ENCODE measurements at regions not wholly inside any gene's neighbourhood (a gene's known extent, or its start where the extent isn't known, plus 50 kb on each side); places are given as distances from the start of the nearest gene placed in this dataset.
"Not testable (repeated sequence)": the region's sequence is repeated elsewhere in the genome, so short reads cannot be mapped to it uniquely, and the experiment has no call there.

- H3K9me3 Mint-ChIP-seq = peaks cover 78 to 83% of the 10 kb centered on the region in 2 experiments
- WGBS (ENCODE audit: extremely low coverage, insufficient read length, low lambda C conversion rate) = no CpG with 5 or more reads among the region's 1 CpG
- not testable (repeated sequence) for H3K14ac ChIP-seq (ENCODE audit: insufficient read depth, low read length)
These were observed 183.9 kb downstream of the MSN start for GRCh38 chrX:65851306-65851705.

DNA sequence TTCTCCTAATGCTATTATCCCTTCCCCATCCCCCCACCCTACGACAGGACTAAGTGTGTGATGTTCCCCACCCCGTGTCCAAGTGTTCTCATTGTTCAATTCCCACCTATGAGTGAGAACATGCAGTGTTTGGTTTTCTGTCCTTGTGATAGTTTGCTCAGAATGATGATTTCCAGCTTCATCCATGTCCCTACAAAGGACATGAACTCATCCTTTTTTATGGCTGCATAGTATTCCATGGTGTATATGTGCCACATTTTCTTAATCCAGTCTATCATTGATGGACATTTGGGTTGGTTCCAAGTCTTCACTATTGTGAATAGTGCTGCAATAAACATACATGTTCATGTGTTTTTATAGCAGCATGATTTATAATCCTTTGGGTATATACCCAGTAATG is 183.4 kb downstream of the MSN start:
- H3K36me3 Mint-ChIP-seq (ENCODE audit: insufficient read depth in 1 of 3, low read depth in 3 of 3) = peaks cover 4 to 14% (median 5%) of the 10 kb centered on the region in 3 experiments; a peak in 5 of 7 replicates
- not testable (repeated sequence) for H3K27me3 Mint-ChIP-seq (ENCODE audit: low read depth); H4K91ac ChIP-seq (ENCODE audit: insufficient read length, low read depth, low read length)

More at GRCh38 chrX:65851306-65851705, 183.9 kb downstream of the MSN start:
- not testable (repeated sequence) for H3K23me2 ChIP-seq (ENCODE audit: insufficient read length, low read depth, low read length, poor library complexity, severe bottlenecking); H4K91ac ChIP-seq (ENCODE audit: insufficient read length, low read depth, low read length); H3K79me1 ChIP-seq (ENCODE audit: insufficient read depth, low read depth, low read length, poor library complexity, severe bottlenecking); H3K79me2 ChIP-seq (ENCODE audit: insufficient read depth, low read length); H3K4me3 Mint-ChIP-seq; H3K4me1 ChIP-seq (ENCODE audit: insufficient read depth, low read length); H3K9ac ChIP-seq (ENCODE audit: extremely low read depth, insufficient read length, low read length); H3K27ac Mint-ChIP-seq; H2BK5ac ChIP-seq (ENCODE audit: insufficient read length, low read length); H3K4me1 Mint-ChIP-seq; H2BK12ac ChIP-seq (ENCODE audit: insufficient read length, low read depth, low read length); H3K27me3 Mint-ChIP-seq (ENCODE audit: low read depth); H3K18ac ChIP-seq (ENCODE audit: insufficient read length, low read depth, low read length); H3K4me2 ChIP-seq (ENCODE audit: insufficient read depth, insufficient read length, low read length); H2AK5ac ChIP-seq (ENCODE audit: insufficient read length, low read length); DNase-seq; H2BK120ac ChIP-seq (ENCODE audit: low read depth, low read length, poor library complexity, severe bottlenecking); H2BK20ac ChIP-seq (ENCODE audit: low read depth, low read length, poor library complexity, severe bottlenecking); H4K20me1 ChIP-seq (ENCODE audit: control insufficient read depth, insufficient read depth, insufficient read length); H3K4ac ChIP-seq (ENCODE audit: low read depth, low read length); H2BK15ac ChIP-seq (ENCODE audit: low read depth, low read length); H2AFZ ChIP-seq (ENCODE audit: low read length); H3K56ac ChIP-seq (ENCODE audit: insufficient read length, low read depth, low read length); H3K27me3 ChIP-seq (ENCODE audit: insufficient read depth, low read length); H3K23ac ChIP-seq (ENCODE audit: insufficient read length, low read depth, low read length); H4K8ac ChIP-seq (replicated peaks; ENCODE audit: insufficient read length, low read depth, low read length); H3T11ph ChIP-seq (ENCODE audit: low read length); H3K27ac ChIP-seq (ENCODE audit: insufficient read length, low read depth, low read length); H4K5ac ChIP-seq (ENCODE audit: insufficient read length, low read depth, low read length)
- peaks cover 31% of the 10 kb centered on the region for H3K9me3 ChIP-seq (ENCODE audit: control insufficient read depth, low read depth, low read length)
- H3K36me3 Mint-ChIP-seq (ENCODE audit: insufficient read depth in 1 of 3, low read depth in 3 of 3) = peaks cover 4 to 14% (median 5%) of the 10 kb centered on the region in 3 experiments; a peak in 6 of 7 replicates

More for the DNA sequence above, 183.4 kb downstream of the MSN start:
- not testable (repeated sequence) for H4K20me1 ChIP-seq (ENCODE audit: control insufficient read depth, insufficient read depth, insufficient read length); H3K4me2 ChIP-seq (ENCODE audit: insufficient read depth, insufficient read length, low read length); H3K4me3 Mint-ChIP-seq; H3K9ac ChIP-seq (ENCODE audit: extremely low read depth, insufficient read length, low read length); H3K18ac ChIP-seq (ENCODE audit: insufficient read length, low read depth, low read length); H4K5ac ChIP-seq (ENCODE audit: insufficient read length, low read depth, low read length); H3T11ph ChIP-seq (ENCODE audit: low read length); H3K27ac ChIP-seq (ENCODE audit: insufficient read length, low read depth, low read length); H2BK15ac ChIP-seq (ENCODE audit: low read depth, low read length); H3K27ac Mint-ChIP-seq; H3K14ac ChIP-seq (ENCODE audit: insufficient read depth, low read length); H3K23me2 ChIP-seq (ENCODE audit: insufficient read length, low read depth, low read length, poor library complexity, severe bottlenecking); H3K27me3 ChIP-seq (ENCODE audit: insufficient read depth, low read length); H2BK120ac ChIP-seq (ENCODE audit: low read depth, low read length, poor library complexity, severe bottlenecking); H3K56ac ChIP-seq (ENCODE audit: insufficient read length, low read depth, low read length); H2BK12ac ChIP-seq (ENCODE audit: insufficient read length, low read depth, low read length); H4K8ac ChIP-seq (replicated peaks; ENCODE audit: insufficient read length, low read depth, low read length); H2BK20ac ChIP-seq (ENCODE audit: low read depth, low read length, poor library complexity, severe bottlenecking); H3K4me1 Mint-ChIP-seq; H3K79me1 ChIP-seq (ENCODE audit: insufficient read depth, low read depth, low read length, poor library complexity, severe bottlenecking); H2BK5ac ChIP-seq (ENCODE audit: insufficient read length, low read length); H3K79me2 ChIP-seq (ENCODE audit: insufficient read depth, low read length); H3K4me1 ChIP-seq (ENCODE audit: insufficient read depth, low read length); H3K23ac ChIP-seq (ENCODE audit: insufficient read length, low read depth, low read length); H2AK5ac ChIP-seq (ENCODE audit: insufficient read length, low read length); DNase-seq; H3K4ac ChIP-seq (ENCODE audit: low read depth, low read length); H2AFZ ChIP-seq (ENCODE audit: low read length)
- no CpG with 5 or more reads among the region's 2 CpGs for WGBS (ENCODE audit: extremely low coverage, insufficient read length, low lambda C conversion rate)
- H3K9me3 Mint-ChIP-seq = peaks cover 79 to 82% of the 10 kb centered on the region in 2 experiments
- peaks cover 27% of the 10 kb centered on the region for H3K9me3 ChIP-seq (ENCODE audit: control insufficient read depth, low read depth, low read length)
